Prostate gland (tissue), 2 donors: ENCODE measurements at regions not wholly inside any gene's neighbourhood (a gene's known extent, or its start where the extent isn't known, plus 50 kb on each side); places are given as distances from the start of the nearest gene placed in this dataset.

Experiments used
- POLR2A ChIP-seq: fragments of 450-650 bp; IDR thresholded peaks from one replicate; pipeline ENCODE4 v1.6.1; 2016; ENCODE audit warnings: antibody characterized with exemption, mild to moderate bottlenecking
- TF ChIP-seq, protein P1 (sequence below), 4 experiments: fragments of 200-600 bp in 2 of 4; fragments of 450-650 bp in 2 of 4; sonication (generic) in 2 of 4; IDR thresholded peaks; 1 replicate in 3 of 4; 2 replicates in 1 of 4; pipeline ENCODE4 v1.5.1; 2016 to 2019; ENCODE audit warnings: antibody characterized with exemption in 4 of 4, mild to moderate bottlenecking in 2 of 4, moderate library complexity in 2 of 4

DNA sequence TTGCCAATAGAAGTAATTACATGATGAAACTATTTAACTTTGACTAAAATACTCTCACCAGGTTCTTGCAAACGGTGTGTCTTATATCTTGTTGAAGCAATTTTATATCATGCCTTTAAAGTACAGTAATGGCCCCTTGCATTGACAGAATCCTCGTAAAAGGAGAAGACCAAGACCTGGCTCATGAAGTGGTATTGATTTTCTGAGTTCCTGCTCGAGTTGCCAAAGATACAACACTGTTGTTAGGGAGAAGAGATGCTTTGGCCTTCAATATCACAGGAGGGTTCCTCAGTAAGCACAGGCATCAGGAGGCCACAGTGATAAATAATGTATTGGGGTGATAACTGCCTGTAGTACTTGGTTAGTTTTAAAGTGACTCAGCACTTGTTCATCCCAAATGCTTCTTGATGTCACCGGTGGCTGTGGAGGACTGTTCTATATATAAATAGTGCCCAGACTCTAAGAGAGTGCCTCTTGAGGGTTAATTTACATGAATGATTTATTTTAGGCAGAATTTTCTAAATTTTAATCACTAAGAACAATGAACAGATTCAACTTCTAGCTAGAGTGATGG is 571.7 kb upstream of the FANCL start:
- TF ChIP-seq, protein P1, sequence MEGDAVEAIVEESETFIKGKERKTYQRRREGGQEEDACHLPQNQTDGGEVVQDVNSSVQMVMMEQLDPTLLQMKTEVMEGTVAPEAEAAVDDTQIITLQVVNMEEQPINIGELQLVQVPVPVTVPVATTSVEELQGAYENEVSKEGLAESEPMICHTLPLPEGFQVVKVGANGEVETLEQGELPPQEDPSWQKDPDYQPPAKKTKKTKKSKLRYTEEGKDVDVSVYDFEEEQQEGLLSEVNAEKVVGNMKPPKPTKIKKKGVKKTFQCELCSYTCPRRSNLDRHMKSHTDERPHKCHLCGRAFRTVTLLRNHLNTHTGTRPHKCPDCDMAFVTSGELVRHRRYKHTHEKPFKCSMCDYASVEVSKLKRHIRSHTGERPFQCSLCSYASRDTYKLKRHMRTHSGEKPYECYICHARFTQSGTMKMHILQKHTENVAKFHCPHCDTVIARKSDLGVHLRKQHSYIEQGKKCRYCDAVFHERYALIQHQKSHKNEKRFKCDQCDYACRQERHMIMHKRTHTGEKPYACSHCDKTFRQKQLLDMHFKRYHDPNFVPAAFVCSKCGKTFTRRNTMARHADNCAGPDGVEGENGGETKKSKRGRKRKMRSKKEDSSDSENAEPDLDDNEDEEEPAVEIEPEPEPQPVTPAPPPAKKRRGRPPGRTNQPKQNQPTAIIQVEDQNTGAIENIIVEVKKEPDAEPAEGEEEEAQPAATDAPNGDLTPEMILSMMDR (IDR thresholded peaks at IDR 0.05): no peak
- no peak for TF ChIP-seq POLR2A
